ENCODE measurements at regions not wholly inside any gene's neighbourhood (a gene's known extent, or its start where the extent isn't known, plus 50 kb on each side); places are given as distances from the start of the nearest gene placed in this dataset.

DNA sequence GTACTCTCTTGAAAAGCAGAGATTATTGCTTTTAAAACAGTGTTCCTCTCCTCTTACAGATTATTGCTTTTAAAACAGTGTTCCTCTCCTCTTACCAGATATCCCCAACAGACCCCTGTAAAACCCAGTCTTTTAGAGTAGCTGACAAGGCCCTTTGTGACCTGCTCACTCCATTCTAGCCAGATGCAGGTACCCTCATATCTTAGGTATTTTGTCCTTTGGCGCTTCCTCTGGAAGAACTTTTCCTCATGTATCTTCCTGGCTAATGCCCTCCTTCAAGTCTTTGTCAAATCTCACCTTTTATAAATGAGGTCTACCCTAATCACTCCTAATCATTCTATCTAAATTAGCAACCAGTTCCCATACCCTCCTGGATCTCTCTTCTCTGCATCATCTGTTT lies 536.0 kb downstream of the BTBD3 start:
- TF ChIP-seq, protein P1, sequence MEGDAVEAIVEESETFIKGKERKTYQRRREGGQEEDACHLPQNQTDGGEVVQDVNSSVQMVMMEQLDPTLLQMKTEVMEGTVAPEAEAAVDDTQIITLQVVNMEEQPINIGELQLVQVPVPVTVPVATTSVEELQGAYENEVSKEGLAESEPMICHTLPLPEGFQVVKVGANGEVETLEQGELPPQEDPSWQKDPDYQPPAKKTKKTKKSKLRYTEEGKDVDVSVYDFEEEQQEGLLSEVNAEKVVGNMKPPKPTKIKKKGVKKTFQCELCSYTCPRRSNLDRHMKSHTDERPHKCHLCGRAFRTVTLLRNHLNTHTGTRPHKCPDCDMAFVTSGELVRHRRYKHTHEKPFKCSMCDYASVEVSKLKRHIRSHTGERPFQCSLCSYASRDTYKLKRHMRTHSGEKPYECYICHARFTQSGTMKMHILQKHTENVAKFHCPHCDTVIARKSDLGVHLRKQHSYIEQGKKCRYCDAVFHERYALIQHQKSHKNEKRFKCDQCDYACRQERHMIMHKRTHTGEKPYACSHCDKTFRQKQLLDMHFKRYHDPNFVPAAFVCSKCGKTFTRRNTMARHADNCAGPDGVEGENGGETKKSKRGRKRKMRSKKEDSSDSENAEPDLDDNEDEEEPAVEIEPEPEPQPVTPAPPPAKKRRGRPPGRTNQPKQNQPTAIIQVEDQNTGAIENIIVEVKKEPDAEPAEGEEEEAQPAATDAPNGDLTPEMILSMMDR (IDR thresholded peaks at IDR 0.05), result no peak
- no peak for TF ChIP-seq POLR2A (IDR thresholded peaks at IDR 0.05)
